Memory B cell (primary cell): ENCODE measurements at regions not wholly inside any gene's neighbourhood (a gene's known extent, or its start where the extent isn't known, plus 50 kb on each side); places are given as distances from the start of the nearest gene placed in this dataset.

Experiments
- ATAC-seq: fragments of 150-1000 bp; cut with Tn5 transposase; 2 replicates; pipeline ENCODE4 v1.10.0; 2021; ENCODE audit warnings: low read depth, mild to moderate bottlenecking, moderate library complexity
- DNase-seq, 2 donors: peaks; one replicate each; pipeline ENCODE4 v3.0.0; 2022; ENCODE audit warnings: low spot score in 2 of 2
- H3K27ac Mint-ChIP-seq: one replicate; pipeline ENCODE4 v1.8.0; 2022; ENCODE audit warnings: mild to moderate bottlenecking, moderate library complexity, mixed read lengths
- H3K27me3 Mint-ChIP-seq: one replicate; pipeline ENCODE4 v1.8.0; 2022; ENCODE audit warnings: mixed read lengths
- H3K36me3 Mint-ChIP-seq: one replicate; pipeline ENCODE4 v1.8.0; 2022; ENCODE audit warnings: mild to moderate bottlenecking, mixed read lengths
- H3K4me1 Mint-ChIP-seq: one replicate; pipeline ENCODE4 v1.8.0; 2022; ENCODE audit warnings: mixed read lengths
- H3K4me3 Mint-ChIP-seq: one replicate; pipeline ENCODE4 v1.8.0; 2022; ENCODE audit warnings: mild to moderate bottlenecking, moderate library complexity, mixed read lengths
- H3K9me3 Mint-ChIP-seq: one replicate; pipeline ENCODE4 v1.8.0; 2022; ENCODE audit warnings: mixed read lengths

DNA sequence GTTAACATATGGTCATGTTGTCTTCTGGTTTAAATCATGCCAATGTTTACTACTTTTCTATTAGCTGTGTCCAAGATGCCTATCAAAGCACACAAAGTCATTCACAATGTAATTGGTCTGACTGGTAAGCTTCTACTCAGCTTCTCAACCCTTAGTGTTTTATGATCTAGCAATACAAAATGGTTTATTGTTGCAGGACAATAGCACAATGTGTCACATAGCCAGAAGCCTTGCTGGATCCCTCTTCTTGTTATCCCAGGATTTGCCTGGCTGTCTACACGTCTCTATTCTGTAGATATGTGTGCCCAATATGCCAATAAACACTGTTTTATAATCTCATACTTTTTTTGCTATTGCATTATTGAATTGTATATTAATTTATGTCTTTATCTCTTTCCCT lies 1111.0 kb upstream of the AGA start:
- H3K27me3 Mint-ChIP-seq, result no peaks in the 10 kb centered on the region
- no peak for DNase-seq
- no peaks in the 10 kb centered on the region for H3K4me1 Mint-ChIP-seq
- no peak for ATAC-seq
- no peaks in the 10 kb centered on the region for H3K36me3 Mint-ChIP-seq
- H3K4me3 Mint-ChIP-seq, result no peak overlapping the region
- no peaks in the 10 kb centered on the region for H3K9me3 Mint-ChIP-seq
- no peak overlapping the region for H3K27ac Mint-ChIP-seq

DNA sequence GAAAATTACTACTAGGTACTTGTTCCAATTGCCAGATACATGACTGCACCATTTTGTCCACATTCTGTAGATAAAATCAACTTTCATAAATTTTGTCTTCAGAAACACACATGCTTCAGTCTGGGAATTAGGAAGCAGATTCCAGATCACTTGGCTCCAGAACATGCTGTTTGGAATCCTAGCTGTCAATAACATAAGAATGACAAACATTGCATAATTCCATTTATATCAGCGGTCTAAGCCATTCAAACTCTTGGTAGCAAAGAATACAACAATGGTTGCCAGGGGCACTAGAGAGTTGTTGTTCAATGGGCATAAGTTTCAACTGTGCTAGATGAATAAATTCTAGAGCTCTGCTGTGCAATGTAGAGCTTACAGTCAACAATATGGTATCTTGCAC lies 1112.1 kb upstream of the AGA start:
- H3K4me3 Mint-ChIP-seq, result no peak overlapping the region
- H3K9me3 Mint-ChIP-seq, result no peaks in the 10 kb centered on the region
- no peaks in the 10 kb centered on the region for H3K4me1 Mint-ChIP-seq
- H3K27me3 Mint-ChIP-seq, result no peaks in the 10 kb centered on the region
- DNase-seq, result no peak
- no peak overlapping the region for H3K27ac Mint-ChIP-seq
- H3K36me3 Mint-ChIP-seq, result no peaks in the 10 kb centered on the region
- no peak for ATAC-seq

DNA sequence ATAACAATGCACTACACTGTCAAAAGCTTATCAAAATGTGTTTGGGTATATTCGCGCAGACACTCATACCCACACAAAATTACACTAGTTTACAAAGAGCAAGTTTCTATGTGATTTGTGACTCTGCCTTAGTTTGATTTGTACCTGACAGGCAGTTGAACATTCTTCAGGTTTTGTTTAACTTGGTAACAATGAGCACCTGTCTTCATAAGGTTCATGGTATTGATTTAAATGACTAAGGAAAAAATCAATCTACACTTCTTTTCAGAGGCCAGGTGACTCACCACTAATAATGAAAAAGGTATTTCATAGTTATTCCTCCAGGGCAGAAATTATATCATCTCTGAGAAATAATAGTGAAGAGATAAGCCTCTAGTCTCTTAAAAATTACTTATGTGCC lies 1114.6 kb upstream of the AGA start:
- Mint-ChIP-seq H3K27me3 (no peaks in the 10 kb centered on the region), H3K9me3 (peaks cover 2% of the 10 kb centered on the region), H3K4me3 (no peak overlapping the region), H3K4me1 (no peaks in the 10 kb centered on the region), H3K36me3 (no peaks in the 10 kb centered on the region), H3K27ac (no peak overlapping the region)
- DNase-seq, result no peak
- no peak for ATAC-seq

DNA sequence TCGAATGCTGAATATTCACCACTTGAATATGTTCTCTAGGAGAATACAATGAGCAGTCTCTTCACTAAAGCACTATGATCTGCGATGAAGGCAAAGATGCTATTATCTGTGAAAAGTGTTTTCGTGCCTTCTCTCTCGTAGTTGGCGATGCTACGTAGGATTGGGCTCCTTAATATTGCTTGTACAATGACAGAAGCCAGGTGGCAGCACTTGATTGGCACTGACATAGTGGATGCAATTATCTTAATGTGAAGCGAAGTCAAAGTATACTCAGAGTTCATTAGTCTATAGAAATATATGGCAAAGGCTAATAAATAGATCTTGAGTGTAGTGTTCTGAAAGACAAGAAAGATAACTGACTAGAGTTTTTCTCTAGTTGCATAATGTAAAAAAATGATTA lies 1135.7 kb upstream of the AGA start:
- Mint-ChIP-seq H3K4me1 (no peaks in the 10 kb centered on the region), H3K9me3 (peaks cover 2% of the 10 kb centered on the region), H3K27me3 (no peaks in the 10 kb centered on the region), H3K4me3 (no peak overlapping the region), H3K36me3 (no peaks in the 10 kb centered on the region), H3K27ac (no peak overlapping the region)
- DNase-seq (no peak), ATAC-seq (no peak)

DNA sequence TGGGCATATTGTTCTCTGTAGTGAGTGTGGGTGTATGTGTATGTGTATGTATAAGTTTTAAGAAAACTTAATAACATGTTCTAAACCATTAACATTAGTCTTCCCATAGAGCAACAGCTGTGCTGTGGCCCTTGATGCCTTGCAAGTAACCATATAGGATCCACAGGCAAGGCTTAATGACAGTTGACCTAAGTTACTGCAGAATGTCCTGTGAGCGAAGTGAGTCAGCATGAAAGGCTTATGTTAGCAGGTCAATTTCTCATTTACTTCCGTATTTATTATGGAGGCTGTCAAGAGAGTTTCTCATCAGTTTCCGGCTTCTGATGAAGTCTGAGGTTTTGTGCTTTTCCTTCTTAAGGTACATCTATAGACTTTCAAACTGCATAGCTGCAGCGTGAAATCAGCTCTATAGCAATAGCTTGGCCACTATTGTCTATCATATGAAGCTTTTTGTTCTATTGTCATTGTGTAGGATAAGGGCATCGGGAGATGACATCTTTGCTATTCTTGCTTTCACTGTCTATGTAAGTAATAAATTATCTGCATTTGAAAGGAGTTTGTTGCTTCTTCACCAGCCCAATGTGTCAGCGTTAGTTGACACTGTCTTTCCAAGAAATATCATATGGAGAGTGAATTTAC lies 1153.4 kb upstream of the AGA start:
- Mint-ChIP-seq H3K4me3 (no peak overlapping the region), H3K36me3 (no peaks in the 10 kb centered on the region), H3K27me3 (no peaks in the 10 kb centered on the region), H3K4me1 (no peaks in the 10 kb centered on the region), H3K9me3 (peaks cover 5% of the 10 kb centered on the region), H3K27ac (no peak overlapping the region)
- DNase-seq, result no peak
- no peak for ATAC-seq

DNA sequence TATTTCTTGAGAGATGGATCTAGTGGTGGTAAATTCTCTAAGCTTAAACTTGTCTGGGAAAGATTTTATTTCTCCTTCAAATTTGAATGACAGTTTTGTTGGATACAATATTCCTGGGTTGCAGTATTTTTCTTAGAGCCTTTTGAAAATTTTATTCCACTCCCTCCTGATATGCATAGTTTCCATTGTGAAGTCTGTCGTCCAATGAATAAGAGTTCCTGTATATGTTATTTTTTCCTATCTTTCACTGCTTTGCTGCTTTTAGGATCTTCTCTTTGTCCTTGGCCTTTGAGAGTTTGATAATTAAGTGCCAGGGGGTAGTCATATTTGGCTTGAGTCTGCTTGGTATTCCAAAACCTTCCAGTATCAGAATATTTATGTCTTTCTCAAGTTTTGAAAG lies 1156.4 kb upstream of the AGA start:
- H3K27me3 Mint-ChIP-seq, result no peaks in the 10 kb centered on the region
- H3K4me1 Mint-ChIP-seq, result no peaks in the 10 kb centered on the region
- no peak overlapping the region for H3K27ac Mint-ChIP-seq
- no peak for ATAC-seq
- no peak for DNase-seq
- peaks cover 4% of the 10 kb centered on the region for H3K9me3 Mint-ChIP-seq
- no peak overlapping the region for H3K4me3 Mint-ChIP-seq
- no peaks in the 10 kb centered on the region for H3K36me3 Mint-ChIP-seq

DNA sequence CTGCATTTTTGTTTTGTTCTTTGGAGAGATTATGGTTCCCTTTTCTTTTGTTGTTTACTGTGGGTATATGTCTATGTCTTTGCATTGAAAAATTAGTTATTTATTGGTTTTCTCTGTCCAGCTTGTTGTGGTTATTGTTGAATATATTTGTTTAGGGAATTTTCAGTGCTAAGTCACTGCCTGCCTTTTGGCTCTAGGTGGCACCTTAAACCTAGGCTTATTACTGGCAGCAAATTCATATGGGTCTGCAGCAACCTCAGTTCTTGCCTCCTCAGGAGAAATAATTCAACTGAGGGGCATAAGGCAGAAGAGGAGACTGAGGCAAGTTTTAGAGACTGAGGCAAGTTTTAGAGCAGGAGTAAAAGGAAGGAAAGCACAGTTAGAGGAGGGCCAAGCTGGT lies 1157.3 kb upstream of the AGA start:
- Mint-ChIP-seq H3K9me3 (peaks cover 4% of the 10 kb centered on the region), H3K4me3 (no peak overlapping the region), H3K4me1 (no peaks in the 10 kb centered on the region), H3K36me3 (no peaks in the 10 kb centered on the region), H3K27me3 (no peaks in the 10 kb centered on the region), H3K27ac (no peak overlapping the region)
- no peak for ATAC-seq
- no peak for DNase-seq

DNA sequence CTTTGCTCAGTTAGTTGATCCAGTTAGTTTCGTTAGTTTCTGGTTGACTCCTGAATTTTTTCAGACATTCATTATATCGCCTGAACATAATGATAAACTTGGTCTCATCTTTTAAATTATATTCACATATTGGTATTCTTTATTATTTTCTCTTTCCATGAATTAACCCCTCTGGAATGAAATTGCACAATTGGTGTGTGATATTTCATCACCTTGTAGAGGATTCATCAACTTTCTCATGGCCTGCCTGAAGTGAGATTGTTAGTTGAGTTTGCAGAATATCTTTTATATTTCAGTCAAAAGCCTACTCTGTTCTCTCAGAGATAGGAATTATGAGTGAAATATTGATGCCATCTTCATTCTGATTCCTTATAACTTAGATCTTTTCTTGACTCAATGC lies 1160.6 kb upstream of the AGA start:
- H3K27ac Mint-ChIP-seq, result no peak overlapping the region
- H3K36me3 Mint-ChIP-seq, result no peaks in the 10 kb centered on the region
- ATAC-seq (no peak), DNase-seq (no peak)
- no peaks in the 10 kb centered on the region for H3K4me1 Mint-ChIP-seq
- H3K27me3 Mint-ChIP-seq, result no peaks in the 10 kb centered on the region
- no peak overlapping the region for H3K4me3 Mint-ChIP-seq
- peaks cover 2% of the 10 kb centered on the region for H3K9me3 Mint-ChIP-seq

DNA sequence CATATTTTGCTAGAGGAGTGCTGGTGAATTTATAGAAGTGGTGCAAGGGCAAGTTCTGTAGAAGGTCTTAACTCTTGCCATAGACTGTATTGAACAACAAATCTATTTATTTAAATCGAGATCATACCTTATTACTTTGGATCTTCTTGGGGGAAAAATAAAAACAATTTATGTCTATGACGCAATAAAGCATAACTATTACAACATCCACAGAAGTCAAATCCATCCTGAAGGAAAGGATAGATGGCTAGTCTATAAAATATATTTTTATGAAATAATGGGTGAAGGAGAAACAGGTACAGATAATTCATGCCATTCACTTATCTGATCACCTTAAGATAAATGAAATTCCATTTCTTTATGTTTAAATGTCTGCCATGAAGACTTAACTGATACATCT lies 1168.8 kb upstream of the AGA start:
- no peak overlapping the region for H3K27ac Mint-ChIP-seq

DNA sequence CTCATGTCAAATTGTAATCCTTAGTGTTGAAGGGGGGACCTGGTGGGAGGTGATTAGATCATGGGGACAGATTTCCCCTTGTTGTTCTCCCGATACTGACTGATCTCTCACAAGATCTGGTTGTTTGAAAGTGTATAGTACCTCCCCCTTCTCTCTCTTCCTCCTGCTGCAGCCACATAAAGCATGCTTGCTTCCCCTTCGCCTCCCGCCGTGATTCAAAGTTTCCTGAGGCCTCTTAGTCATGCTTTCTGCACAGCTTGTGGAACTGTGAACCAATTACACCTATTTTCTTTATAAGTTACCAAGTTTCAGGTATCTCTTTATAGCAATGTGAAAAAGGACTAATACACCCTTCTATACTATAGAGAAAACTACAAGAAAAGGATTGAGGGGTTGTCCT lies 1170.5 kb upstream of the AGA start:
- DNase-seq, result no peak
- no peaks in the 10 kb centered on the region for H3K27me3 Mint-ChIP-seq
- no peaks in the 10 kb centered on the region for H3K36me3 Mint-ChIP-seq
- H3K9me3 Mint-ChIP-seq, result no peaks in the 10 kb centered on the region
- H3K27ac Mint-ChIP-seq, result no peak overlapping the region
- H3K4me3 Mint-ChIP-seq, result no peak overlapping the region
- no peaks in the 10 kb centered on the region for H3K4me1 Mint-ChIP-seq
- no peak for ATAC-seq

More for the DNA sequence above, 1168.8 kb upstream of the AGA start:
- DNase-seq (no peak), ATAC-seq (no peak)
- no peaks in the 10 kb centered on the region for H3K27me3 Mint-ChIP-seq
- no peak overlapping the region for H3K4me3 Mint-ChIP-seq
- H3K4me1 Mint-ChIP-seq, result no peaks in the 10 kb centered on the region
- H3K9me3 Mint-ChIP-seq, result no peaks in the 10 kb centered on the region
- no peaks in the 10 kb centered on the region for H3K36me3 Mint-ChIP-seq

DNA sequence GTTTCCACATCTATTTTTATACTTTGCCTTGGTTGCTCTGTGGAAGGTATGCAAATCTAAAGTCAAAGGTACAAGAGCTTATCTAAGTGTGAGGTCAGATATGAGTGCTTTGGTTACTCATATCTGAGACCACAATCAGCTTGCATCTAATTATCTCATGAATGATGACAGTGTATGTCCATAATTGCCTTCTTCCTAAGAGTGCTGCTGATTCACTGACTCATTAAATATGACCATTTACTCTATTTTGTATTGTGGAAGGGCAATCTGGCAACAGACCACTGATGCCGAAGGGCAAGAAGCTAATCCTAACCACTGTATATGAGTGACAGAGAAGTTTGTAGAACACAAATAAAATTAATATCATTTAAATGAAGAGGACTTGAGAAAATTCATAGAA lies 1190.2 kb upstream of the AGA start:
- no peaks in the 10 kb centered on the region for H3K9me3 Mint-ChIP-seq
- no peak overlapping the region for H3K27ac Mint-ChIP-seq
- no peak for DNase-seq
- no peak for ATAC-seq
- H3K4me1 Mint-ChIP-seq, result no peaks in the 10 kb centered on the region
- no peaks in the 10 kb centered on the region for H3K27me3 Mint-ChIP-seq
- no peaks in the 10 kb centered on the region for H3K36me3 Mint-ChIP-seq
- H3K4me3 Mint-ChIP-seq, result no peak overlapping the region

DNA sequence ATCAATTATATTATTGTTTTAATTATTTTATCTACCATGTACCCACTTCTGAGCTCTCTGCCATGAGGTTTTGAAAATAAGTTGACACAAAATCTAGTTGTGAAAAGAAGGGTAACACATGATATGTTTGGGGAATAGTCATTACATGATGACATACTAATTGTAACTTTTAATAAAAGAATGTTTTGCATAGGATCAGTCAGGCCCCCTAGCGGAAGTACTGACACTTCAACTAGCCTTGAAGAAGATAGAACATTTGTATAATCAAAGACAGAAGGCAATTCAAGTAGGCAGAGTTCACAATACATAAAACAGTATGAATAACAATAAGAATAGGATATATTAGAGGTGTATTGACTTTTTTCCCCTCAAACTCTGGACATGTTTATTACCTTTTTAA lies 1191.0 kb upstream of the AGA start:
- H3K4me3 Mint-ChIP-seq, result no peak overlapping the region
- H3K27me3 Mint-ChIP-seq, result no peaks in the 10 kb centered on the region
- no peaks in the 10 kb centered on the region for H3K36me3 Mint-ChIP-seq
- DNase-seq (no peak), ATAC-seq (no peak)
- H3K4me1 Mint-ChIP-seq, result no peaks in the 10 kb centered on the region
- peaks cover 1% of the 10 kb centered on the region for H3K9me3 Mint-ChIP-seq
- no peak overlapping the region for H3K27ac Mint-ChIP-seq

DNA sequence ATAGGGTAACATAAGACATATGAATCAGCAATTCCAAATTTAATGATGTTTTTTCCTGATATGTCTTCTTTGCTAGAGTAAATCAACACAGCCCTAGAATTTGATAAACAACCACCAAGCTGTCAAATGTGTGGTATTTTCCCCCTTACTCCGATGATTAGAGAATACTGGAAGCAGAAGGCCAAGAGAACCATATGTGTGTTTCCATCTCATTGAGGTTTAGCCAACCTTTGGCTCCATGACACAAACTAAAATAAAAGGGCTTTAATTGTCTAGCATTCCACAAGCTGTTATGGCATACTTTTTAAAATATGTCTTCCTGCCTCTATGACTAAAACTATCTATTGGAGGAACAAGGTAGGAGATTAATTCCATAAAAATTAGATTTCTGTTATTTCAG lies 1222.4 kb upstream of the AGA start:
- no peak for ATAC-seq
- no peak overlapping the region for H3K27ac Mint-ChIP-seq
- no peaks in the 10 kb centered on the region for H3K4me1 Mint-ChIP-seq
- H3K9me3 Mint-ChIP-seq, result peaks cover 6% of the 10 kb centered on the region
- DNase-seq, result no peak
- H3K36me3 Mint-ChIP-seq, result no peaks in the 10 kb centered on the region
- H3K4me3 Mint-ChIP-seq, result no peak overlapping the region
- no peaks in the 10 kb centered on the region for H3K27me3 Mint-ChIP-seq

DNA sequence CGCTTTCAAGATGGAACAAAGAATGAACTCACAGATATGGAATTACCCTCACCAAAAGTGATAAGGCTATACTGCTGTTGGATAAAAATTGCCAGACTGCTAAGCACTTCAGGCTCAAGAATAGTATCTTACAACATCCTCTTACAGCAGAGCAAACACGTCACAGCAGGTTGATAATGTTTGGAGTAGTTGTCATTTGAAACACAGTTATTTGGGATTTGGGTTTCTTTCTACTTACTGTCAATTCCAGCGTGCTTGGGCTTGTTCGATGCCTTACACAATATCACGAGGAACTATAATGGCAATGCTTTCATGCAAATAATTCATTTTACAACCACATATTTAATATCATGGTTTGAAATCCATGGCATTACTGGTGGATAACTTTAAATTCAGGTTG lies 1223.7 kb upstream of the AGA start:
- DNase-seq (no peak), ATAC-seq (no peak)
- no peaks in the 10 kb centered on the region for H3K27me3 Mint-ChIP-seq
- no peak overlapping the region for H3K4me3 Mint-ChIP-seq
- H3K4me1 Mint-ChIP-seq, result no peaks in the 10 kb centered on the region
- peaks cover 6% of the 10 kb centered on the region for H3K9me3 Mint-ChIP-seq
- H3K36me3 Mint-ChIP-seq, result no peaks in the 10 kb centered on the region
- H3K27ac Mint-ChIP-seq, result no peak overlapping the region

DNA sequence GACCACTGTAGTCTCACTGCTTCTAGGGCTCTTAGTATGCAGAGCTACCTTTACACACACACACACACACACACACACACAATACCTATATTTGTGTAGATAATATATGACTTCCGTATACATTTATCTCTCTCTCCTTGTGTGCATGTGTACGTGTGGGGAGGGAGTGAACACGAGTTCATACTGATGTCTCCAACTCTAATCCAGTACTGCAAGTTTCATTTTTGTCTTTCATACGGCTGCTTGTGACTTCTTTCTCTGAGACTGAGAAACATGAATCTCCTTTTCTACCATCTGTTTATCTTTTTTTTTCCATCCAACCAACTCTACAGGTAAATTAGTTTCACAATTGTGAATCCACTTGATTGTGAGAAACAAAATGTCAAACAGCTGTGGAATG lies 1229.5 kb upstream of the AGA start:
- no peak overlapping the region for H3K27ac Mint-ChIP-seq
- H3K27me3 Mint-ChIP-seq, result no peaks in the 10 kb centered on the region
- H3K9me3 Mint-ChIP-seq, result peaks cover 4% of the 10 kb centered on the region
- H3K36me3 Mint-ChIP-seq, result no peaks in the 10 kb centered on the region
- no peaks in the 10 kb centered on the region for H3K4me1 Mint-ChIP-seq
- H3K4me3 Mint-ChIP-seq, result no peak overlapping the region
- DNase-seq (no peak), ATAC-seq (no peak)
